Heart left ventricle (tissue), 16 donors: ENCODE measurements at regions not wholly inside any gene's neighbourhood (a gene's known extent, or its start where the extent isn't known, plus 50 kb on each side); places are given as distances from the start of the nearest gene placed in this dataset.

ENCODE experiments used
- ATAC-seq, 4 donors: fragments of 200-7000 bp; cut with Tn5 transposase; one replicate each; pipeline ENCODE4 v1.9.1; 2020 to 2022; ENCODE audit warnings: moderate library complexity in 4 of 4, mild to moderate bottlenecking in 3 of 4, moderate number of reproducible peaks in 1 of 4
- DNase-seq, 5 donors: peaks; one replicate each; pipeline ENCODE4 v3.0.0-alpha.2; 2020
- H3K27ac ChIP-seq, 12 donors: fragments of 200-600 bp; sonication (generic) in 4 of 12; one replicate each; pipeline versions ENCODE4 v1.5.0 to v1.8.0; 2016 to 2022; ENCODE audit warnings: mild to moderate bottlenecking in 2 of 12
- H3K27me3 ChIP-seq, 9 donors: fragments of 200-600 bp; sonication (generic) in 2 of 9; one replicate each; pipeline versions ENCODE4 v1.5.1 to v1.8.0; 2016 to 2022; ENCODE audit warnings: mild to moderate bottlenecking in 3 of 9
- H3K36me3 ChIP-seq, 9 donors: fragments of 200-600 bp; sonication (generic) in 2 of 9; one replicate each; pipeline versions ENCODE4 v1.5.0 to v1.8.0; 2018 to 2022; ENCODE audit warnings: mild to moderate bottlenecking in 2 of 9
- H3K4me1 ChIP-seq, 12 donors: fragments of 200-600 bp; sonication (generic) in 4 of 12; one replicate each; pipeline versions ENCODE4 v1.5.0 to v1.8.0; 2016 to 2022; ENCODE audit warnings: mild to moderate bottlenecking in 3 of 12
- H3K4me3 ChIP-seq, 12 donors: fragments of 200-600 bp; sonication (generic) in 4 of 12; one replicate each; pipeline versions ENCODE4 v1.5.0 to v1.8.0; 2017 to 2022; ENCODE audit warnings: mild to moderate bottlenecking in 9 of 12, moderate library complexity in 4 of 12
- H3K9me3 ChIP-seq, 12 donors: fragments of 200-600 bp; sonication (generic) in 4 of 12; one replicate each; pipeline versions ENCODE4 v1.5.0 to v1.8.0; 2016 to 2022; ENCODE audit warnings: mild to moderate bottlenecking in 1 of 12
- CTCF ChIP-seq, 12 donors: fragments of 200-600 bp; sonication (generic) in 4 of 12; IDR thresholded peaks; one replicate each; pipeline versions ENCODE4 v1.5.0 to v1.8.0; 2018 to 2022; ENCODE audit warnings: antibody characterized with exemption in 12 of 12, mild to moderate bottlenecking in 5 of 12
- POLR2A ChIP-seq, 2 donors: fragments of 450-650 bp; IDR thresholded peaks; one replicate each; pipeline ENCODE4 v1.6.1; 2017; ENCODE audit warnings: antibody characterized with exemption in 2 of 2, mild to moderate bottlenecking in 2 of 2, moderate library complexity in 2 of 2
- WGBS, 4 donors: extraction: QIAGEN DNeasy Blood & Tissue Kit in 2 of 4; methylation state at CpG; one replicate each; pipeline versions ENCODE4 v1.1.5 to v1.1.7; 2013 to 2018; 5-methylcytosine and 5-hydroxymethylcytosine counted together
- intact Hi-C, 10 donors: fragments of 100-400 bp; cut with DNase I; formaldehyde crosslinking; loops; one replicate each; pipeline versions ENCODE4 v1.11.1 to v1.14.2; 2022
- donor health status: ischemic (EF 13 %, LVEDD 7.1; RV severe dilation, severe dysfunction).
- donor health status: healthy with polysubstance abuse.
- donor health status: DM: no; HTN: yes; CAD: no.
- donor health status: DM: no; HTN: no; CAD: no.
- donor health status: ischemic (EF 25% LVEDD 6.9; RV normal size, moderate dysfunction).
- donor health status: ischemic (EF 25% LVEDD 5.7; RV mildly dilated, moderate dysfunction).
- donor health status: healthy.
- donor health status: DM: yes; HTN: yes; CAD: no.
- donor health status: ischemic (EF 35%, LVEDD 5.7; RV mildly dilated, moderate dysfunction).
- donor health status: nonischemic (EF 11% LVEDD 7.7; RV severe dilation, severe dysfunction).
- donor health status: DM: yes; HTN: yes; CAD: no.
- donor health status: PGD.
- donor health status: ischemic (EF 29% LVEDD 5.4; RV normal size, mild dysfunction).
- donor health status: nonischemic (EF 23%, LVEDD 6.1; RV moderate dilation, normal function).

DNA sequence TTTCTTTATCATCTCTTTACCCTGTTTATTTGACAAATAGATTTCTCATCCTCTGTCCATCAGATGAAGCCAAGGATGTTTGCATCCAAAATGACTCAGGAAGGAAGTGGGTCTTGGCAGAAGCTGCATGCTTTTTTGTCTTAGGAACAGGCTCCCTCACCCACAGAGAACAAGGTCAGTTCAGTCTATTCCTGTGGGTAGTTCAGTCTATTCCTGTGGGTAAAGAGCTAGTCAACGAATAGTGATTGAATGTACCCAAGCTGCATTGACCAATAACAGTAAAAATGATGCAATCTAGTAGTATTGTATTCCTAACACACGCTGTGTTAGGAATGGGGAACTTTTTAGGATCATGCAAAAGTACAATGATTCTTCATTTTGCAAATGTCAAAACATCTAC lies 290.8 kb upstream of the TANK start:
- Histone ChIP-seq H3K36me3 (no peaks in the 10 kb centered on the region), H3K27ac (peak overlapping the region in 10 of 12 donors; percentile 18 to 71 (median 52)), H3K4me3 (no peak overlapping the region), H3K27me3 (no peaks in the 10 kb centered on the region), H3K9me3 (no peaks in the 10 kb centered on the region), H3K4me1 (peaks cover 0 to 26% (median 2%) of the 10 kb centered on the region in 12 donors)
- no peak for TF ChIP-seq POLR2A (IDR thresholded peaks at IDR 0.05)
- TF ChIP-seq CTCF (IDR thresholded peaks at IDR 0.05) = no peak
- intact Hi-C loops = no loop called here
- 29 to 62% (median 50%) methylated on average over 2 of the region's 2 CpGs for WGBS, 4 donors
- ATAC-seq = peak; percentile 44 to 88 (median 80)
- no peak for DNase-seq

- peaks cover 0 to 26% (median 2%) of the 10 kb centered on the region in 12 donors for H3K4me1 ChIP-seq
- peak overlapping the region; percentile 14 to 66 (median 52) for H3K27ac ChIP-seq
- peak; percentile 55 to 74 (median 64) for ATAC-seq
- no peaks in the 10 kb centered on the region for H3K9me3 ChIP-seq
- H3K36me3 ChIP-seq = no peaks in the 10 kb centered on the region
- WGBS, 4 donors = 54 to 59% (median 56%) methylated on average over 6 of the region's 6 CpGs
- no peak overlapping the region for H3K4me3 ChIP-seq
- TF ChIP-seq POLR2A (IDR thresholded peaks at IDR 0.05) (no peak), CTCF (IDR thresholded peaks at IDR 0.05) (no peak)
- intact Hi-C loops = no loop called here
- DNase-seq = peak in 4 of 5 donors; percentile 18 to 49 (median 32)
- no peaks in the 10 kb centered on the region for H3K27me3 ChIP-seq
Observed at GRCh38 chr2:160870729-160871465, 289.3 kb upstream of the TANK start.

- H3K27ac ChIP-seq = peak overlapping the region in 2 of 12 donors; percentile 46 to 47
Observed at GRCh38 chr2:160871953-160872352, 288.3 kb upstream of the TANK start.

More at GRCh38 chr2:160871953-160872352, 288.3 kb upstream of the TANK start:
- Histone ChIP-seq H3K9me3 (no peaks in the 10 kb centered on the region), H3K4me1 (peaks cover 0 to 26% (median 2%) of the 10 kb centered on the region in 12 donors), H3K4me3 (no peak overlapping the region), H3K27me3 (no peaks in the 10 kb centered on the region), H3K36me3 (no peaks in the 10 kb centered on the region)
- no peak for DNase-seq
- WGBS, 4 donors = 94 to 98% (median 96%) methylated on average over 7 of the region's 7 CpGs
- TF ChIP-seq POLR2A (IDR thresholded peaks at IDR 0.05) = no peak
- TF ChIP-seq CTCF (IDR thresholded peaks at IDR 0.05) = no peak
- intact Hi-C loops = no loop called here
- ATAC-seq = no peak
